ENCODE measurements at regions not wholly inside any gene's neighbourhood (a gene's known extent, or its start where the extent isn't known, plus 50 kb on each side); places are given as distances from the start of the nearest gene placed in this dataset.

DNA sequence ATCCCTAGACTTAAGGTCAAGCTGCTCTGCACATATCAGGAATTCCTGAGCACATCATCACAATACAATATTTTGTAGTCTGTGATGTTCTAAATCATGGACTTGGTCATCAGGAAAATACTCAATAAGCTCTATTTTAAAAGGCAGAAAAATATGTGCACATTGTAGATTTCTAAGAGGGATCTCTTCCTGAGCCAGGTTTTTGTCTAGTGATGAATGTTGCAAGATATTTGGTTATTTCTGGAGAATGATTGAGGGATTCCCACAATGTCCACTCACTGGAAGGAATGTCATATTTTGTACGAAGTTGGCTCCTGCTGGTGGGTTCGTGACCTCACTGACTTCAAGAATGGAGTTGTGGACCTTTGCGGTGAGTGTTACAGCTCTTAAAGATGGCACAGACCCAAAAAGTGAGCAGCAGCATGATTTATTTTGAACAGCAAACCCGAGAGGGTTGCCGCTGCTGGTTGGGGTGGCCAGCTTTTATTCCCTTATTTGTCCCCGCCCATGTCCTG lies 300.9 kb upstream of the DCN start:
- H3K27ac ChIP-seq (replicated peaks), result no peak overlapping the region
- H3K27me3 ChIP-seq (ENCODE audit: insufficient read depth, poor library complexity, severe bottlenecking), result no peaks in the 10 kb centered on the region
- no peak for DNase-seq (ENCODE audit: low read depth in 1 of 2, low spot score in 1 of 2)
- no peak for TF ChIP-seq SPI1 (IDR thresholded peaks at IDR 0.05; ENCODE audit: borderline replicate concordance, low read depth)
- TF ChIP-seq, protein P1, sequence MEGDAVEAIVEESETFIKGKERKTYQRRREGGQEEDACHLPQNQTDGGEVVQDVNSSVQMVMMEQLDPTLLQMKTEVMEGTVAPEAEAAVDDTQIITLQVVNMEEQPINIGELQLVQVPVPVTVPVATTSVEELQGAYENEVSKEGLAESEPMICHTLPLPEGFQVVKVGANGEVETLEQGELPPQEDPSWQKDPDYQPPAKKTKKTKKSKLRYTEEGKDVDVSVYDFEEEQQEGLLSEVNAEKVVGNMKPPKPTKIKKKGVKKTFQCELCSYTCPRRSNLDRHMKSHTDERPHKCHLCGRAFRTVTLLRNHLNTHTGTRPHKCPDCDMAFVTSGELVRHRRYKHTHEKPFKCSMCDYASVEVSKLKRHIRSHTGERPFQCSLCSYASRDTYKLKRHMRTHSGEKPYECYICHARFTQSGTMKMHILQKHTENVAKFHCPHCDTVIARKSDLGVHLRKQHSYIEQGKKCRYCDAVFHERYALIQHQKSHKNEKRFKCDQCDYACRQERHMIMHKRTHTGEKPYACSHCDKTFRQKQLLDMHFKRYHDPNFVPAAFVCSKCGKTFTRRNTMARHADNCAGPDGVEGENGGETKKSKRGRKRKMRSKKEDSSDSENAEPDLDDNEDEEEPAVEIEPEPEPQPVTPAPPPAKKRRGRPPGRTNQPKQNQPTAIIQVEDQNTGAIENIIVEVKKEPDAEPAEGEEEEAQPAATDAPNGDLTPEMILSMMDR (IDR thresholded peaks at IDR 0.05; ENCODE audit: insufficient read depth, low read length), result no peak
- no peak for TF ChIP-seq GABPA (IDR thresholded peaks at IDR 0.05; ENCODE audit: low read depth)
- TF ChIP-seq, protein P2, sequence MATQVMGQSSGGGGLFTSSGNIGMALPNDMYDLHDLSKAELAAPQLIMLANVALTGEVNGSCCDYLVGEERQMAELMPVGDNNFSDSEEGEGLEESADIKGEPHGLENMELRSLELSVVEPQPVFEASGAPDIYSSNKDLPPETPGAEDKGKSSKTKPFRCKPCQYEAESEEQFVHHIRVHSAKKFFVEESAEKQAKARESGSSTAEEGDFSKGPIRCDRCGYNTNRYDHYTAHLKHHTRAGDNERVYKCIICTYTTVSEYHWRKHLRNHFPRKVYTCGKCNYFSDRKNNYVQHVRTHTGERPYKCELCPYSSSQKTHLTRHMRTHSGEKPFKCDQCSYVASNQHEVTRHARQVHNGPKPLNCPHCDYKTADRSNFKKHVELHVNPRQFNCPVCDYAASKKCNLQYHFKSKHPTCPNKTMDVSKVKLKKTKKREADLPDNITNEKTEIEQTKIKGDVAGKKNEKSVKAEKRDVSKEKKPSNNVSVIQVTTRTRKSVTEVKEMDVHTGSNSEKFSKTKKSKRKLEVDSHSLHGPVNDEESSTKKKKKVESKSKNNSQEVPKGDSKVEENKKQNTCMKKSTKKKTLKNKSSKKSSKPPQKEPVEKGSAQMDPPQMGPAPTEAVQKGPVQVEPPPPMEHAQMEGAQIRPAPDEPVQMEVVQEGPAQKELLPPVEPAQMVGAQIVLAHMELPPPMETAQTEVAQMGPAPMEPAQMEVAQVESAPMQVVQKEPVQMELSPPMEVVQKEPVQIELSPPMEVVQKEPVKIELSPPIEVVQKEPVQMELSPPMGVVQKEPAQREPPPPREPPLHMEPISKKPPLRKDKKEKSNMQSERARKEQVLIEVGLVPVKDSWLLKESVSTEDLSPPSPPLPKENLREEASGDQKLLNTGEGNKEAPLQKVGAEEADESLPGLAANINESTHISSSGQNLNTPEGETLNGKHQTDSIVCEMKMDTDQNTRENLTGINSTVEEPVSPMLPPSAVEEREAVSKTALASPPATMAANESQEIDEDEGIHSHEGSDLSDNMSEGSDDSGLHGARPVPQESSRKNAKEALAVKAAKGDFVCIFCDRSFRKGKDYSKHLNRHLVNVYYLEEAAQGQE (IDR thresholded peaks at IDR 0.05; ENCODE audit: insufficient replicate concordance, low read depth), result no peak
- no peak for TF ChIP-seq POLR2AphosphoS5 (IDR thresholded peaks at IDR 0.05; ENCODE audit: low read depth)
- H3K4me3 ChIP-seq (replicated peaks; ENCODE audit: insufficient read depth, low read length), result no peak overlapping the region

DNA sequence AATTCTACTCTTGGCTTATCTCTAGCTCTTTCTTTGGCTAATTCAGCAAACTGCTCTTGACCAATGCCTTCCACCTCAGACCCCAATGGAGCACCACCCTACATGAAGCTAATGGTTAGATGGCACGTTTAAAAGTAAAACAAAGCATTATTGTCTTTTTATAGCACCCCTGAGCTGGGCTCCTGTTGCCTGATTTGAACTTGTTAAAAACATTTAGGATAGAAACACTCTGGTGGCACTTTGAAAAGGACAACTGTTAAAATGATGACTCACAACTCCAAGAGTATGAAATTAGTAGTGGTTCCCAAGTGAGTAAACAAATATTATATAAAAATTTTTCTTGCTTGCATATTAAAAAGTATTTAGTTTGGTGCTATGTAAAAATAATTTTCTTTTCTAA lies 299.6 kb upstream of the DCN start:
- TF ChIP-seq, protein P1 (IDR thresholded peaks at IDR 0.05; ENCODE audit: insufficient read depth, low read length), result no peak
- TF ChIP-seq GABPA (IDR thresholded peaks at IDR 0.05; ENCODE audit: low read depth) (no peak), SPI1 (IDR thresholded peaks at IDR 0.05; ENCODE audit: borderline replicate concordance, low read depth) (no peak), POLR2AphosphoS5 (IDR thresholded peaks at IDR 0.05; ENCODE audit: low read depth) (no peak)
- TF ChIP-seq, protein P2 (IDR thresholded peaks at IDR 0.05; ENCODE audit: insufficient replicate concordance, low read depth), result no peak
- no peak for DNase-seq (ENCODE audit: low read depth in 1 of 2, low spot score in 1 of 2)
- Histone ChIP-seq H3K4me3 (replicated peaks; ENCODE audit: insufficient read depth, low read length) (no peak overlapping the region), H3K27me3 (ENCODE audit: insufficient read depth, poor library complexity, severe bottlenecking) (no peaks in the 10 kb centered on the region), H3K27ac (replicated peaks) (no peak overlapping the region)

DNA sequence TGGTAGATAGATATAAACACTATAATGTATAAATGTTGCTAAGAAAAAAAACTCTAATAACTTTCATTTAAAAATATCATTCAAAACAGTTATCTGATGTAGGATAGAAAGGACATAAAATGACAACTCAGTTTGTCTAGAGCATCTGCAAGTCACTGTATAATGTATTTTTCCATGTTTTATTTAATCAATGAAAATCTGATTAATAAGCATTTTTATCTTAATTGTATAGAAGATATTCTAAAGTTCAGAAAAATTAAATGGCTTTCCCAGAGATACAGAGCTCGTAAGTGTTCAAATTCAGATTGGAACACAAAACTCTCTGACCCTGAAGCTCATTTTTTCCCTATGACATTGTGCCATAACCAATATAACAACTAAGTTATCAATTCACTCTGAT lies 295.9 kb upstream of the DCN start:
- H3K27me3 ChIP-seq (ENCODE audit: insufficient read depth, poor library complexity, severe bottlenecking), result no peaks in the 10 kb centered on the region
- no peak overlapping the region for H3K4me3 ChIP-seq (replicated peaks; ENCODE audit: insufficient read depth, low read length)
- TF ChIP-seq GABPA (IDR thresholded peaks at IDR 0.05; ENCODE audit: low read depth) (no peak), SPI1 (IDR thresholded peaks at IDR 0.05; ENCODE audit: borderline replicate concordance, low read depth) (no peak), POLR2AphosphoS5 (IDR thresholded peaks at IDR 0.05; ENCODE audit: low read depth) (no peak)
- TF ChIP-seq, protein P2 (IDR thresholded peaks at IDR 0.05; ENCODE audit: insufficient replicate concordance, low read depth), result no peak
- TF ChIP-seq, protein P1 (IDR thresholded peaks at IDR 0.05; ENCODE audit: insufficient read depth, low read length), result no peak
- H3K27ac ChIP-seq (replicated peaks), result no peak overlapping the region
- no peak for DNase-seq (ENCODE audit: low read depth in 1 of 2, low spot score in 1 of 2)
